ENCODE measurements at regions not wholly inside any gene's neighbourhood (a gene's known extent, or its start where the extent isn't known, plus 50 kb on each side); places are given as distances from the start of the nearest gene placed in this dataset.

GRCh38 chr19:23999821-24000610, 85.3 kb downstream of the ZNF726 start:
- FAIRE-seq (no peak), DNase-seq (ENCODE audit: insufficient read length, low spot score) (no peak)

GRCh38 chr19:24000656-24001055, 86.0 kb downstream of the ZNF726 start:
- no peak for FAIRE-seq
- no peak for TF ChIP-seq CTCF (IDR thresholded peaks at IDR 0.05; ENCODE audit: insufficient read depth, missing control alignments)
- no peak for DNase-seq (ENCODE audit: insufficient read length, low spot score)

More at GRCh38 chr19:23999821-24000610, 85.3 kb downstream of the ZNF726 start:
- TF ChIP-seq CTCF (IDR thresholded peaks at IDR 0.05; ENCODE audit: insufficient read depth, missing control alignments): no peak

GRCh38 chr19:24002256-24002945, 84.6 kb upstream of the ZNF254 start:
- TF ChIP-seq CTCF (IDR thresholded peaks at IDR 0.05; ENCODE audit: insufficient read depth, missing control alignments): no peak
- no peak for DNase-seq (ENCODE audit: insufficient read length, low spot score)
- no peak for FAIRE-seq

- DNase-seq (ENCODE audit: insufficient read length, low spot score): no peak
- no peak for TF ChIP-seq CTCF (IDR thresholded peaks at IDR 0.05; ENCODE audit: insufficient read depth, missing control alignments)
- FAIRE-seq: no peak
These were observed 83.5 kb upstream of the ZNF254 start for GRCh38 chr19:24003537-24003936.

GRCh38 chr19:24004166-24004565, 82.8 kb upstream of the ZNF254 start:
- DNase-seq (ENCODE audit: insufficient read length, low spot score): no peak
- TF ChIP-seq CTCF (IDR thresholded peaks at IDR 0.05; ENCODE audit: insufficient read depth, missing control alignments): no peak
- FAIRE-seq: no peak

GRCh38 chr19:24029941-24030636, 56.9 kb upstream of the ZNF254 start:
- no peak for DNase-seq (ENCODE audit: insufficient read length, low spot score)
- FAIRE-seq: no peak
- no peak for TF ChIP-seq CTCF (IDR thresholded peaks at IDR 0.05; ENCODE audit: insufficient read depth, missing control alignments)

Data from D721Med (cell line).